ENCODE measurements at regions not wholly inside any gene's neighbourhood (a gene's known extent, or its start where the extent isn't known, plus 50 kb on each side); places are given as distances from the start of the nearest gene placed in this dataset.

DNA sequence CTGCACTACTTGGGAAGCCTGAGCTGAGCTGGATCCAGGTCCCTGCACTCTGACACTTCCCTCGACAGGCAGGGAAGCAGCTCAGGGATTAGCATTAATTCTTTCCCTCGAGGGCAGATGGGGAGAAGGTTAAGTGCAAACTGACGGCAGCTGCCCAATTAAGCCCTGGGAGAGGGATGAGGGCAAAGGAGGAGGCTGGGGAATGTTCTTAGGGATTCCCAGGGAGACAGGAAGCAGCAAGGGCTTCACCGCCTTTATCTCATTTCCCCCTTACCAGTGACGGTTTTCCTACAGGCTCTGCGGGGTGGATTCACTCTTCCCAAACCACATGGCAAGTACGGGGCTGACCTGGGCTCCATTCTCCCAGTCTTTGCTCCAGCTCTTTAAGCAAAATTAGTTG lies 519.0 kb upstream of the PROK2 start:
- H3K4me3 ChIP-seq (ENCODE audit: low read depth, low read length): no peak overlapping the region
- TF ChIP-seq, protein P1, sequence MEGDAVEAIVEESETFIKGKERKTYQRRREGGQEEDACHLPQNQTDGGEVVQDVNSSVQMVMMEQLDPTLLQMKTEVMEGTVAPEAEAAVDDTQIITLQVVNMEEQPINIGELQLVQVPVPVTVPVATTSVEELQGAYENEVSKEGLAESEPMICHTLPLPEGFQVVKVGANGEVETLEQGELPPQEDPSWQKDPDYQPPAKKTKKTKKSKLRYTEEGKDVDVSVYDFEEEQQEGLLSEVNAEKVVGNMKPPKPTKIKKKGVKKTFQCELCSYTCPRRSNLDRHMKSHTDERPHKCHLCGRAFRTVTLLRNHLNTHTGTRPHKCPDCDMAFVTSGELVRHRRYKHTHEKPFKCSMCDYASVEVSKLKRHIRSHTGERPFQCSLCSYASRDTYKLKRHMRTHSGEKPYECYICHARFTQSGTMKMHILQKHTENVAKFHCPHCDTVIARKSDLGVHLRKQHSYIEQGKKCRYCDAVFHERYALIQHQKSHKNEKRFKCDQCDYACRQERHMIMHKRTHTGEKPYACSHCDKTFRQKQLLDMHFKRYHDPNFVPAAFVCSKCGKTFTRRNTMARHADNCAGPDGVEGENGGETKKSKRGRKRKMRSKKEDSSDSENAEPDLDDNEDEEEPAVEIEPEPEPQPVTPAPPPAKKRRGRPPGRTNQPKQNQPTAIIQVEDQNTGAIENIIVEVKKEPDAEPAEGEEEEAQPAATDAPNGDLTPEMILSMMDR (IDR thresholded peaks at IDR 0.05; ENCODE audit: borderline replicate concordance, insufficient read depth, low read depth, low read length): no peak

GRCh38 chr3:72301779-72302178 lies 516.8 kb upstream of the PROK2 start:
- TF ChIP-seq, protein P1 (IDR thresholded peaks at IDR 0.05; ENCODE audit: borderline replicate concordance, insufficient read depth, low read depth, low read length): no peak
- no peak overlapping the region for H3K4me3 ChIP-seq (ENCODE audit: low read depth, low read length)

GRCh38 chr3:72300621-72301020 lies 515.7 kb upstream of the PROK2 start:
- H3K4me3 ChIP-seq (ENCODE audit: low read depth, low read length): no peak overlapping the region
- TF ChIP-seq, protein P1 (IDR thresholded peaks at IDR 0.05; ENCODE audit: borderline replicate concordance, insufficient read depth, low read depth, low read length): no peak

- H3K4me3 ChIP-seq (ENCODE audit: low read depth, low read length): no peak overlapping the region
- TF ChIP-seq, protein P1 (IDR thresholded peaks at IDR 0.05; ENCODE audit: borderline replicate concordance, insufficient read depth, low read depth, low read length): no peak
Measured at GRCh38 chr3:72299823-72300222, 514.9 kb upstream of the PROK2 start.

DNA sequence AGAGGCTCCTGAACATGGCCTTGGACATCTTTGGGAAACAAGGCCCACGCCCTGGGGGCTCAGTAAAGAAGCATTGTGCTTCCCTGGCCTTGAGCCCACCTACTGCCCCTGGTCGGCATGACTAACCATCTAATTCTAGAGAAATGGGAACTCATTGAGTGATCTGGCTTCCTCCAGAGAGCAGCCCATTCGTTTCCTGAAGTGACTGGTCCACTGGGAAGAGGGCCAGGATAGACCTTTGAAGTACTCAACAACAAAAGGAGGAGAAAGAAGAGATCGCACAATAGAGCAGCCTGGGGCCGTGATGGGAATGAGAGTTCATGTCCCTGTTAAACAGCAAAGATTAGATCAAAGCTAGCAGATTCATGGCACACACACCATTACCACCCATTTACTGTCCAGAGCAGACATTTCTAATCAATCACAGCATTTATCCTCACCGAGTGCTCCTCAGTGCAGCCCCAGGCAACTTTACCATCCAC lies 514.4 kb upstream of the PROK2 start:
- H3K4me3 ChIP-seq (ENCODE audit: low read depth, low read length): no peak overlapping the region
- TF ChIP-seq, protein P1 (IDR thresholded peaks at IDR 0.05; ENCODE audit: borderline replicate concordance, insufficient read depth, low read depth, low read length): no peak

GRCh38 chr3:72298201-72299152 lies 513.5 kb upstream of the PROK2 start:
- no peak overlapping the region for H3K4me3 ChIP-seq (ENCODE audit: low read depth, low read length)
- TF ChIP-seq, protein P1 (IDR thresholded peaks at IDR 0.05; ENCODE audit: borderline replicate concordance, insufficient read depth, low read depth, low read length): no peak

- H3K4me3 ChIP-seq (ENCODE audit: low read depth, low read length): no peak overlapping the region
- TF ChIP-seq, protein P1 (IDR thresholded peaks at IDR 0.05; ENCODE audit: borderline replicate concordance, insufficient read depth, low read depth, low read length): no peak
Measured at GRCh38 chr3:72297481-72297880, 512.5 kb upstream of the PROK2 start.

Data from GM12875 (cell line).